ENCODE measurements at regions not wholly inside any gene's neighbourhood (a gene's known extent, or its start where the extent isn't known, plus 50 kb on each side); places are given as distances from the start of the nearest gene placed in this dataset.

GRCh38 chr10:3612183-3613001 is 172.6 kb downstream of the KLF6 start:
- no peaks in the 10 kb centered on the region for H3K9me3 ChIP-seq (ENCODE audit: insufficient read depth, low read depth, low read length)
- H3K9me2 ChIP-seq (replicated peaks; ENCODE audit: low read depth, low read length): no peaks in the 10 kb centered on the region
- H2AFZ ChIP-seq (ENCODE audit: low read length): no peak overlapping the region
- H3K4me3 ChIP-seq (ENCODE audit: low read length, poor library complexity, severe bottlenecking): no peak overlapping the region
- no peaks in the 10 kb centered on the region for H3K4me1 ChIP-seq (ENCODE audit: insufficient read depth, low read length, poor library complexity, severe bottlenecking)
- no peaks in the 10 kb centered on the region for H3K79me2 ChIP-seq (ENCODE audit: insufficient read depth, low read length)
- no peaks in the 10 kb centered on the region for H4K20me1 ChIP-seq (ENCODE audit: insufficient read depth, low read length, poor library complexity, severe bottlenecking)
- no peak overlapping the region for H3K4me2 ChIP-seq (ENCODE audit: low read depth, low read length, poor library complexity, severe bottlenecking)
- no peak overlapping the region for H3K9ac ChIP-seq (ENCODE audit: low read depth, low read length, poor library complexity, severe bottlenecking)
- H3F3A ChIP-seq (ENCODE audit: low read depth): no peaks in the 10 kb centered on the region
- TF ChIP-seq CTCF (conservative IDR thresholded peaks at IDR 0.05; ENCODE audit: low read length) (no peak), EZH2phosphoT487 (IDR thresholded peaks at IDR 0.05; ENCODE audit: borderline replicate concordance) (no peak)
- no peaks in the 10 kb centered on the region for H3K36me3 ChIP-seq (ENCODE audit: insufficient read depth, low read length)
- no peaks in the 10 kb centered on the region for H3K27me3 ChIP-seq (ENCODE audit: insufficient read depth, low read length, poor library complexity, severe bottlenecking)

GRCh38 chr10:3606309-3606708 is 178.7 kb downstream of the KLF6 start:
- H2AFZ ChIP-seq (ENCODE audit: low read length): no peak overlapping the region

GRCh38 chr10:3605882-3606281 is 179.1 kb downstream of the KLF6 start:
- TF ChIP-seq CTCF (conservative IDR thresholded peaks at IDR 0.05; ENCODE audit: low read length): no peak
- TF ChIP-seq EZH2phosphoT487 (IDR thresholded peaks at IDR 0.05; ENCODE audit: borderline replicate concordance): no peak
- no peaks in the 10 kb centered on the region for H3K9me3 ChIP-seq (ENCODE audit: insufficient read depth, low read depth, low read length)
- no peaks in the 10 kb centered on the region for H4K20me1 ChIP-seq (ENCODE audit: insufficient read depth, low read length, poor library complexity, severe bottlenecking)
- no peaks in the 10 kb centered on the region for H3K36me3 ChIP-seq (ENCODE audit: insufficient read depth, low read length)
- H3F3A ChIP-seq (ENCODE audit: low read depth): no peaks in the 10 kb centered on the region
- H3K4me1 ChIP-seq (ENCODE audit: insufficient read depth, low read length, poor library complexity, severe bottlenecking): no peaks in the 10 kb centered on the region
- H3K4me3 ChIP-seq (ENCODE audit: low read length, poor library complexity, severe bottlenecking): no peak overlapping the region
- no peak overlapping the region for H3K9ac ChIP-seq (ENCODE audit: low read depth, low read length, poor library complexity, severe bottlenecking)
- no peak overlapping the region for H2AFZ ChIP-seq (ENCODE audit: low read length)
- no peaks in the 10 kb centered on the region for H3K79me2 ChIP-seq (ENCODE audit: insufficient read depth, low read length)
- H3K9me2 ChIP-seq (replicated peaks; ENCODE audit: low read depth, low read length): no peaks in the 10 kb centered on the region
- no peaks in the 10 kb centered on the region for H3K27me3 ChIP-seq (ENCODE audit: insufficient read depth, low read length, poor library complexity, severe bottlenecking)
- no peak overlapping the region for H3K4me2 ChIP-seq (ENCODE audit: low read depth, low read length, poor library complexity, severe bottlenecking)

More at GRCh38 chr10:3606309-3606708, 178.7 kb downstream of the KLF6 start:
- H3K27me3 ChIP-seq (ENCODE audit: insufficient read depth, low read length, poor library complexity, severe bottlenecking): no peaks in the 10 kb centered on the region
- H3K9ac ChIP-seq (ENCODE audit: low read depth, low read length, poor library complexity, severe bottlenecking): no peak overlapping the region
- no peaks in the 10 kb centered on the region for H3F3A ChIP-seq (ENCODE audit: low read depth)
- H3K79me2 ChIP-seq (ENCODE audit: insufficient read depth, low read length): no peaks in the 10 kb centered on the region
- H3K9me2 ChIP-seq (replicated peaks; ENCODE audit: low read depth, low read length): no peaks in the 10 kb centered on the region
- no peak overlapping the region for H3K4me2 ChIP-seq (ENCODE audit: low read depth, low read length, poor library complexity, severe bottlenecking)
- no peaks in the 10 kb centered on the region for H3K9me3 ChIP-seq (ENCODE audit: insufficient read depth, low read depth, low read length)
- H3K4me3 ChIP-seq (ENCODE audit: low read length, poor library complexity, severe bottlenecking): no peak overlapping the region
- H4K20me1 ChIP-seq (ENCODE audit: insufficient read depth, low read length, poor library complexity, severe bottlenecking): no peaks in the 10 kb centered on the region
- TF ChIP-seq CTCF (conservative IDR thresholded peaks at IDR 0.05; ENCODE audit: low read length): no peak
- no peak for TF ChIP-seq EZH2phosphoT487 (IDR thresholded peaks at IDR 0.05; ENCODE audit: borderline replicate concordance)
- H3K36me3 ChIP-seq (ENCODE audit: insufficient read depth, low read length): no peaks in the 10 kb centered on the region
- no peaks in the 10 kb centered on the region for H3K4me1 ChIP-seq (ENCODE audit: insufficient read depth, low read length, poor library complexity, severe bottlenecking)
